Stimulated activated CD4-positive, alpha-beta T cell treated with anti-CD3 and anti-CD28 coated beads, Interleukin-1b, Interleukin-23, amount 100 ng/mL, for 48 hours (primary cell): ENCODE measurements at regions not wholly inside any gene's neighbourhood (a gene's known extent, or its start where the extent isn't known, plus 50 kb on each side); places are given as distances from the start of the nearest gene placed in this dataset.

Source experiments
- DNase-seq: peaks from one replicate; pipeline ENCODE4 v3.0.0-alpha.2; 2020

GRCh38 chrX:43018031-43018430, 240.1 kb upstream of the PPP1R2C start:
- no peak for DNase-seq

- no peak for DNase-seq
Observed at GRCh38 chrX:43019021-43019420, 241.1 kb upstream of the PPP1R2C start.

- no peak for DNase-seq
Observed at GRCh38 chrX:43025806-43026315, 247.9 kb upstream of the PPP1R2C start.

- no peak for DNase-seq
Observed at GRCh38 chrX:43064096-43064495, 286.1 kb upstream of the PPP1R2C start.

GRCh38 chrX:43065978-43066377, 288.0 kb upstream of the PPP1R2C start:
- no peak for DNase-seq

GRCh38 chrX:43068639-43069038, 290.7 kb upstream of the PPP1R2C start:
- DNase-seq: no peak

GRCh38 chrX:43083016-43083415, 305.1 kb upstream of the PPP1R2C start:
- no peak for DNase-seq

GRCh38 chrX:43087830-43088229, 309.9 kb upstream of the PPP1R2C start:
- DNase-seq: no peak

GRCh38 chrX:43096830-43097229, 318.9 kb upstream of the PPP1R2C start:
- no peak for DNase-seq

GRCh38 chrX:43106009-43106408, 328.0 kb upstream of the PPP1R2C start:
- no peak for DNase-seq

- DNase-seq: no peak
Observed at GRCh38 chrX:43108828-43109227, 330.9 kb upstream of the PPP1R2C start.

- DNase-seq: no peak
Observed at GRCh38 chrX:43121637-43122036, 343.7 kb upstream of the PPP1R2C start.

GRCh38 chrX:43139645-43140044, 361.7 kb upstream of the PPP1R2C start:
- no peak for DNase-seq

GRCh38 chrX:43140582-43140981, 362.6 kb upstream of the PPP1R2C start:
- no peak for DNase-seq

GRCh38 chrX:43141885-43142284, 363.9 kb upstream of the PPP1R2C start:
- DNase-seq: no peak

GRCh38 chrX:43148305-43148704, 370.3 kb upstream of the PPP1R2C start:
- DNase-seq: no peak

- peak; percentile 8 for DNase-seq
Observed at GRCh38 chrX:43165343-43165920, 387.5 kb upstream of the PPP1R2C start.

GRCh38 chrX:43166874-43167273, 388.9 kb upstream of the PPP1R2C start:
- DNase-seq: no peak

- no peak for DNase-seq
Observed at GRCh38 chrX:43175434-43175833, 397.5 kb upstream of the PPP1R2C start.

GRCh38 chrX:43176686-43177085, 398.7 kb upstream of the PPP1R2C start:
- no peak for DNase-seq

- no peak for DNase-seq
Observed at GRCh38 chrX:43188296-43188695, 410.3 kb upstream of the PPP1R2C start.

- DNase-seq: no peak
Observed at GRCh38 chrX:43211570-43211969, 433.6 kb upstream of the PPP1R2C start.

GRCh38 chrX:43218198-43218597, 437.9 kb upstream of the MAOA start:
- no peak for DNase-seq

GRCh38 chrX:43224496-43224895, 431.6 kb upstream of the MAOA start:
- no peak for DNase-seq

- DNase-seq: no peak
Observed at GRCh38 chrX:43225626-43226328, 430.3 kb upstream of the MAOA start.
